Left renal cortex interstitium (tissue), 4 donors: ENCODE measurements at regions not wholly inside any gene's neighbourhood (a gene's known extent, or its start where the extent isn't known, plus 50 kb on each side); places are given as distances from the start of the nearest gene placed in this dataset.
"Not testable (repeated sequence)": the region's sequence is repeated elsewhere in the genome, so short reads cannot be mapped to it uniquely, and the experiment has no call there.

Experiments used
- DNase-seq, 4 donors: peaks; one replicate each; pipeline ENCODE4 v3.0.0-alpha.2; 2013; ENCODE audit warnings: low read depth in 4 of 4, low spot score in 2 of 4, missing footprints in 1 of 4

DNA sequence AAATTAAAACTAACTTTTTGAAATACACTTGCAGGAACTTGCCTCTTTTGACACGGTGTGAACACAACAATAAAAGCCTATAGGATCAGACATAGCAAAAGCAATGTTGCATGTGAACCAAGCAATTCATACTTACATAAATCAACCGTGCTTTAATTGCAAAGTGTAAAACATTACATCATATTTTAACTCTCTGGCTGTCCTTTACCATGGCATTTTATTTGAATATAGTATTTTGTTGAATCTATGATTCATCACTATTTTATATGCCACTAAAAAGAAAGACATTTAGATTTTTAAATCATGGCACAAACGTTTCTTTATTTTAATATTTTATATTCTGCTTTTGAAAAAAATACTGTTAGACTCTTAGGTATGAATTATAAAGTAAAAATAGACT, 757.0 kb upstream of the KCND2 start:
- no peak for DNase-seq

DNA sequence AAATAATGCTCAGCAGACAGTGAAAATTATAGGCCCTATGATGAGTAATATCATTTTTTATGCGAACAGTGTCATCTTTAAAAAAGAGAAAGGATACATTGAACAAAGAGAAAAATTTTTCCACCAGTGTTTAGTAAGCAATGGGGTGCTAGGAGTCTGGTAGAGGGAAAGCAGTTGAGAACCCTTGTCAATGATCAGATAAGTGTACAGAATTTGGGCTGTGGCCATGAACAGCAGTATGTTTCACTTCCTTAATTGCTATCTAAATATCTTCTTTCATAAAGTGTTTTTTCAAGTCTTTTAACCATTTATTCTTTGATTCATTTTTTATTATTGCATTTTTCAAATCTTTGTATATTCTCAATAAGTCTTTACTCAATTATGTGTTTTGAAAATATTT, 750.7 kb upstream of the KCND2 start:
- no peak for DNase-seq

DNA sequence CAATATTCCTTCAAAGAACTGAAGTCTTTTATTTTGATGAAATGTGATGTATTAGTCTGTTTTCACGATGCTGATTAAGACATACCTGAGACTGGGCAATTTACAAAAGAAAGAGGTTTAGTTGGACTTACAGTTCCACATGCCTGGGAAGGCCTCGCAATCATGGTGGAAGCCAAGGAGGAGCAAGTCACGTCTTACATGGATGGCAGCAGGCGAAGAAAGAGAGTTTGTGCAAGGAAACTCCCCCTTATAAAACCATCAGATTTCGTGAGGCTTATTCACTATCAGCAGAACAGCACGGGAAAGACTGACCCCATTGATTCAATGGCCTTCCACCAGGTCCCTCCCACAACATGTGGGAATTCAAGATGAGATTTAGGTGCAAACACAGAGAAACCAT, 750.3 kb upstream of the KCND2 start:
- DNase-seq = no peak

DNA sequence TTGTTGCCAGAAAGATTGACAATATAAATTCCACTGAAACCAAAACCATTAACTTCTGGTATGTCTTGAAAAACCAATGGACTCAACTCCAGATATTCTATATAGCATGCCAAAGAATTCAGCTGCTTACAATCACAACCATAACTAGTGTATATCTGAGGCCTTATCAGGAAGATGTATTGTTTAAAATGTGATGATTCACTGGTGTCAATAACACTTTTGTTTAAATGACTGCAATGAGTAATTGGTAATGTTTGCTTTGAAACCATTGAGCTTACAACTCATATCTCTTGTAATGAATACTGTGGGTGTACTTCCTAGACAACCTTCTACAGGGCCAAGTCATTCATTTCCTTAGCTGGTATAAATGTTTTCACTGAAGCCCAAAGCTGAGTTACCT, 727.9 kb upstream of the KCND2 start:
- DNase-seq = no peak

DNA sequence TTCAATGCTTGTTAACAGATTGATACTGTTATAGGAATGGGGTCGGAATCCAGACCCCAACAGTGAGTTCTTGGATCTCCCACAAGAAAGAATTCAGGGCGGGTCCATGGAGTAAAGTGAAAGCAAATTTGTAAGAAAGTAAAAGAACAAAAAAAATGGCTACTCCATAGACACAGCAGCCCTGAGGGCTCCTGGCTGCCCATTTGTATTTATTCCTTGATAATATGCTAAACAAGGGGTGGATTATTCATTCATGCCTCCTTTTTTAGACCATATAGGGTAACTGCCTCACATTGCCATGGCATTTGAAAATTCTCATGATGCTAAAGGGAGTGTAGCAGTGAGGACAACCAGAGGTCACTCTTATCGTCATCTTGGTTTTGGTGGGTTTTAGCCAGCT, 717.2 kb upstream of the KCND2 start:
- DNase-seq = no peak

DNA sequence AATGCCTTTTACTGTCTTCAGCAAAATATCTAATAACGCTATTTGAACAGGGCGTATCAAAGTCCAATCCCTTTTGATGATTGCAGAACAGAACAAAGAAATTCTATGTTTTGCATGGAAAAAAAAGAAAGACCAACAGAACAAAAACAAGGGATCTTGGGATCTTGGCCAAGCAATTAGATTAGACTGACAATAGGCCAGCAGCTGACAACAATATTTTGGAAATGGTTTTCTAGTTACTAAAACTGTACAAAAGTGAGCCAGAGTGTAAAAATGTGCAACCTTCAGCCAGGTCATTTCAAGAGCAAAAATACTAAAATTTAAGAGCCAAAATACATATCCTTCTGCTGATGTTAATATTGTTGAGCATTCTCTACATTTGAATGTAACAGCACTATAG, 716.5 kb upstream of the KCND2 start:
- no peak for DNase-seq

DNA sequence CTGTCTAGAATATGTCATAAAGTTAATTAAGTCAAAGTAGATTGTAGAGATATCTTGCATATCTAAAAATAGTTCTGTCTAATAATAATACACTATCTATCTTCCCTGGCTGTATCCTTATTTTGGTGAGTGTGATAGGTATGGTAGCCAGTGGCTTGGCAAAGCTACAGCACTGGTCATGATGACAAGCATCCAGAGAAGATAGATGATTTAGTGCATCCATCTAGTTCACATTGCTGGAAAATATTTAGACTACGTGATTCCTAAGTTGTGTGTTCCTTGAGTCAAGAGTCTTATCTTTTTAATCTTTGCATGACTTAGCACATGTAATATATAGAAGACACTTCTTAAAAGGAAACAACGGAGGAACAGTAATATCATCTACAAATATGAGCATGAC, 711.2 kb upstream of the KCND2 start:
- no peak for DNase-seq

DNA sequence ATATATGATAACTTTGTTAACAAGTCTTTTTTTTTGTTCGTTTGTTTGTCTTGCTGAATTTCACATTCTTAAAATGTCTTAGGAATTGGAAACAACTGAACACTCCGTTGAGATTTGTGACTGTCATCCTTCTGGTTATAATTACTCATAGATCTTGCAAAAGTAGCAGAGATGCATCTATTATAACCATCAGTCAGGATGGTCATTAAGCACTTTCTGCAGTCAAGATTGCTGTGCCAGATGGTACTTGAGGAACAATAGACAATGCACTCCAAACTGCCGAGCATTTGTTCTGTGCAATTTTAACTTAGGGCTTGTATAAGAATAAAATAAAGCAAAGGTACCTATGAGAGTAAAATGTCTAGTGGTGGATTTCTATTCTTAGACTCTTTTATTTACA, 710.1 kb upstream of the KCND2 start:
- no peak for DNase-seq

DNA sequence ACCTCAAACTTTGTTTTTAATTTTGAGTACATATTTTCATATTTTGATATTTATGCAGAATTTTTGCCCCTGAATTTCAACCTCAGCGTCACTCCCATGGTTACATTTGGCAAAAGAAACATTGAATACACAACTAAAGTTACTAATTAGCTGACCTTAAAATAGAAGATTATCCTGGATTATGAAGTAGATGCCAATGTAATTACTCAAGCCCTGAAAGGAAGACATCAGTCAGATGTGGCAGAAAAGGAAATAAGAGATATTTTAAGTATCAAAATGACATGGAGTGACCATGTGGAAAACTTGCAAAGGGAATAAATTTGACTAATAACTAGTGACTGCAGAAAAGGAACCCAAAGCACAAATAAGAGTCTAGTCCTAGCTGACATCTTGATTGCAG, 701.3 kb upstream of the KCND2 start:
- no peak for DNase-seq

DNA sequence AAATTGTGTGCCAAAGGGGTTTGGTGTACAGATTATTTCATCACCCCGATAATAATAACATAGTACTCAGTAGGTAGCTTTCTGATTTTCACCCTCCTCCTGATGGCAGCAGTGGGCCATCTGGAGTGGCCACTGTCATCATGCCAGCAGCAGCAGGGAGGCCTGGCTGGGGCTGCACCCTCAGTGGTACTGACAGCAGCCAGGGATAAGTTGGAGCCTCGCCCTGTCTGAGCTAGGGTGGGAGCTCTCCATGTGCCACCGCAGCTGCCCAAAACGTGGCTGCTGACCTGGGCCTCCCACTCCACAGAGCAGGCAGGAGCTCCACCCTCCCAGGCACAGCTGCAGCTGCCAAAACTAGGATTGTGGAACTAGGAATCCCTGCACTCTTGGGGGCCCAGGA, 700.8 kb upstream of the KCND2 start:
- no peak for DNase-seq

DNA sequence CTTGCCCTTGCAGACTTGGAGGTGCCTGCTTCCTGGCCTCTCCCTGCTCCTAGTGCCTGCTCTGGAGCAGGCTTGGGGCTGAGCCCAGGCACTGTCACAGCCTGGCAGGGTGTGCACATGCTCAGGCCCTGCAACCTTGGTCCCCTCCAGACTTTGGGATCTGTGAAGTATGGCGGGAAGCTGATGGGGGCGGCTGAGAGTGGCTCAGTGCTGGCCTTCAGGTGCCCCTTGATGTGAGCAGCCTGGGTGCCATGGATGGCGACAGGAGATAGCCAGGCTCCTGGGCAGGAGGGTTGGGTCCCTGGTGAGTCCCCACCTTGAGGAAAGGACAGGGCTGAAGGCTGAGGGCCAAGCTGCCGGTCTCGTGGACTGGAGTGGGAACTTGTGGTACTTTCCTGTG, 700.4 kb upstream of the KCND2 start:
- no peak for DNase-seq

DNA sequence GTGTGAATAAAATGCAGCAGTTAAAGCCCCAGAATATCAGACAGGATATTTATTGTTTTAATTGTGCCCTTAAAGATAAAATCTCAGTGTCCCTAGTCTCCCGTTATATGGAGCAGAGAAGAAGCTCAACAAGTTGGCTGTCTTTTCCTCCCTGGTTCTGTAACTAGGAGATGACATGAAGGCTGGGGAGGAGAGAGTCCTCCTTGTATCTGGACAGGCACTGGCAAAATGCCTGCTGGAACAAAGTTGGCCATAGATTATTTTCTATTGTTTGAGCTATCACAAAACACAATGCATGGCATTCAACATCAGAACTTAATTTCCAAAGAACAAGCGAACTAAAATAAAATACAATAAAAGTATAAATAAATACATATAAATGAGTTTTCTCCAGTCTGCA, 694.9 kb upstream of the KCND2 start:
- DNase-seq = no peak

DNA sequence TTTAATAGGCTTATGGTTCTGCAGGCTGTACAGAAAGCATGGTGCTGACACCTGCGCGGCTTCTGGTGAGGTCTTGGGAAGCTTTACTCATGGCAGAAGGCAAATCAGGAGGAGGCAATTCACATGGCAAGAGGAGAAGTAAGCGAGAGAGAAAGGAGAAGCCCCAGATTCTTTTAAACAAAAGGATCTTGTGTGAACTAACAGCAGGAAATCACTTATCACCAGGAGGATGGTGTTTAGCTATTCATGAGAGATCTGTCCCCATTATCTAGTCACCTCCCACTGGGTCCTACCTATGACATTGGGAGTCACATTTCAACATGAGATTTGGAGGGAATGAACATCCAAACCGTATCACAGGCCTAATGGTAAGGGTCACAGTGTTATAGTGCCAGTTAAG, 678.0 kb upstream of the KCND2 start:
- no peak for DNase-seq

DNA sequence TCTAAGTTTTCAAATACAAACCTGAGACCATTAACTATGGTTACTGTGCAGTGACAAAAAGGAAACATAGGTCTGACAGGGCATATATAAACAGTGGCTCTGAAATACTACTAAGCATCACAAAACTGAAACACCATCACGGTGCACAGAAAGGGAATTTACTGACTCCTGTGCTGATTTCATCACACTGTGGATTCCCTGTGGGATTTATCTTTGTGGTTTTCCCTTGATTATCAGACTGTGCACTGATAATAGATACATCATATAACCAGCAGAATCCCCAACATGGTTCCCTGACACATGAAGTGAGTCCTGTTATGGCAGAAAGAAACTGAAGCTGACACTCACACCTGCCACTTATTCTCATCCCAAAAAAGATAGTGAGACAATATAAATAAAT, 676.3 kb upstream of the KCND2 start:
- DNase-seq = no peak

DNA sequence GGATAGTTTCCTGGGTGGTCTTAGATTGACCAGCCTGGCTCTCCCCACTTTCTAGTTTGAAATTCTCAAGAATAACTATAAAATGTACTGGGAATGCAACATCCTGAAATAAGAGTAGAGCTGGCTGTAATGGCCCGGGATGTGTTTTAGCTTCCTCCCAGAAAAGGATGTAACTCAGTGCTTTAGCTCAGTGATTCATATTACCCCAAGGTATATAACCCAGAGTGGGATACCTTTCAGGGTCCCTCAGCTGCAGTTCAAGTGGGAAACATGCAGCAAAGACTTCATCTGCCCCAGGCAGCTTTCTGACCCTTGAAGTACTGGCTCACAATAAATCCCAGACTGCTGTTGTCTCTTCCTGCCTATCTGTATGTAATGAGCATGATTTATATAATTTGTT, 666.7 kb upstream of the KCND2 start:
- no peak for DNase-seq

DNA sequence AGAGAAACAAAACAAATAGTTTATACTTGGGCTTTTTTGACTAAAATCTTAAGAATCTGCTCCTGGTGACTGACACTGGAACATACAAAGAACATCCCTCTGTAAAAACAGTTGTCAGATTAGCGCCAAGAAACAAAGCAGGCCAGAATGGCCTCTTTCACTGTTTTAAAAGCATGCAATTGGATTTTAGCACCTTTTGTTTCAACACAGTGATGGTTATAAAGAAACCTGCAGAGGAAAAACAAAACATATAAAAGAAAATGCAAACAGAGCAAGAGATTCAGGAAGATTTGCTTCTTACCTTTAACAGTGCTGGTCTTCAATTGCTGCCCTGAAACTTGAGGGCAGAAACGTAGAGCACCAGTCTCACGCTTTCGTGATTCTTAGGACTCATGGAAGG, 652.2 kb upstream of the KCND2 start:
- no peak for DNase-seq

DNA sequence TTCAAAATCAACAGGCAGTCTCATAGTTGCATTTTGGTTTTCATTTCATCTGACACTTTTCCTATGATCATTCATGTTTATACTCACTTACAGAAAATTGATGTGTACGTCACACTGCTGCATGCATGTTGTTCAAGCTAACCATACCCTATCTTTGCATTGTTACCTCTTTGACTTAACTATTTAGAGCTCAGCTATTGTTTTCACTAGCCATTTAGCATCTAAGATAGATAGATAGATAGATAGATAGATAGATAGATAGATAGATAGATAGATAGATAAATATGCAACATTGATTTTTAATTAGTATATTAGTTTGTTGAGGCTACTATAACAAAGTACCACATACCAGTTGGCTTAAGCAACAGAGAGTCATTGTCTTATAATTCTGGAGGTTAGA, 649.5 kb upstream of the KCND2 start:
- DNase-seq = no peak

DNA sequence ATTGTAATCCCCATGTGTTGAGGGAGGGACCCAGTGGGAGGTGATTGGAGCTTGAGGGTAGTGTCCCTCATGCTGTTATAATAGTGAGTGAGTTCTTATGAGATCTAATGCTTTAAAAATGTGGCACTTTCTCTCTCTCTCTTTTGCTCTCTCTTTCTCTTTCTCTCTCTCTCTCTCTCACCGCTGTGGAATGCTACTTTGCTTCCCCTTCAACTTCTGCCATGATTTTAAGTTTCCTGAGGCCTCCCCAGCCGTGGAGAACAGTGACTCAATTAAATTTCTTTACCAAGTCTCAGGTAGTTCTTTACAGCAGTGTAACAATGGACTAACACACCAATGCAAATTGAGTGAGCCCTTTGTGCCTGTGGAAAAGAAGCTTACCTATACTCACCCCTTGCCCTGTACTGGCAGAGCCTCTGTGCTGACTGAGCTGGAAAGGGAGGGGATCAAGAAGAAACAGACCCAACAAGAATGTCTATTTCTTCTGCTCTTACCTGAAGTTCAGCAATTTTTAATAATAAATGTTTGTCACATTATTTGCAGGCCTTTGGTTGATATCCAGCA, 642.5 kb upstream of the KCND2 start:
- DNase-seq = no peak

DNA sequence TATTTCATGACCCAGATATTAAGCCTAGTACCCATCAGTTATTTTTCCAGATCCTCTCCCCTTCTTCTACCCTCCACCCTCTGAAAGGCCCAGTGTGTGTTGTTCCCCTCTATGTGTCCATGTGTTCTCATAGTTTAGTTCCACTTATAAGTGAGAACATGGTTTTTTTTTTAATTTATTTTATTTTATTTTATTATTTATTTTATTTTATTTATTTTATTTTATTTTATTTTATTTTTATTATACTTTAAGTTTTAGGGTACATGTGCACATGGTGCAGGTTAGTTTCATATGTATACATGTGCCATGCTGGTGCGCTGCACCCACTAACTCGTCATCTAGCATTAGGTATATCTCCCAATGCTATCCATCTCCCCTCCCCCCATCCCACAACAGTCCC, 639.2 kb upstream of the KCND2 start:
- DNase-seq = not testable (repeated sequence)

DNA sequence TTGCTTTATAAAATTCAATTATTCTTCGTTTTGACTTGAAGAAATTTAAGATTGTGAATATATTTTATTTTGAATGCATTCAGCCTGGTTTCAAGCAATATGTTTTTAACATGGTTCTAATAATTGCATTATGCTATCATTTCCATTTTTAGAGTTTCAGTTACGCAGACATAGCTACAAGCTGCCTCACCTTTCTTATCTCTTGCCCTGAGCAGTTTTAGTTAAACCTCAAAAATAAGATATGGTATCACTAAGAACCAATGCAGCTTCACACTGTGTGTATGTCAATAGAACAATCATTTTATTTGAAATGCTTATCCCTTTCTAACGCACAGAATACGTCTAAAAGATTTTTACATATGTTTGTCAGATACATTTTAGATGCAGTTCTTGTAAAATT, 632.6 kb upstream of the KCND2 start:
- no peak for DNase-seq

DNA sequence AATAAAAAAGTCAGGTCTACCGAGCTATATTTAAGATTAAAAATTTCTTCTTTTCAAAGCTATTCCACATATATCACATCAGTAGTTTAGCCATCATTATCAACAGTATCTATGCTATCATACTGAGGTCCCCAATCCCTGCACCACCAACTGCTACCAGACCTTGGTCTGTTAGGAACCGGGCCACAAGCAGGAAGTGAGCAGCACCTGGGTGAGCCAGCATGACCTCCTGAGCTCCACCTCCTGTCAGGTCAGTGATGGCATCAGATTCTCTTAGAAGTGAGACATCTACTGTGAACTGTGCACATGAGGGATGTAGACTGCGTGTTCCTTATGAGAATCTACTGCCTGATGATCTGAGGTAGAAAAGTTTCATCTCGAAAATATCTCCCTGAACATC, 632.1 kb upstream of the KCND2 start:
- DNase-seq = no peak

DNA sequence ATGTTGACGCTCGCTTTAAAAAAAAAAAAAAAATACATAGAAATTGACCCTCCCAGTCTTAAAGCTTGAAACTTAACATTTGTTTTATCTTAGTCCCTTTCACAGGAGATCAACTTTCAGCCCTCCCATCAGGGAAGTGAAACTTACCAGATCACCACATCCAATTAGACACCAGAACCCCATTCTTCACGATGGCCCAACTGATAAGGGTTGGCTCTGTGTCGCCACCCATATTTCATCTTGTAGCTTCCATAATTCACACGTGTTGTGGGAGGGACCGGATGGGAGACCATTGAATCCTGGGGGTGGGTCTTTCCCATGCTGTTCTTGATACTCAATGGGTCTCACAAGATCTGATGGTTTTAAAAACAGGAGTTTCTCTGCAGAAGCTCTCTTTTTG, 629.4 kb upstream of the KCND2 start:
- no peak for DNase-seq

DNA sequence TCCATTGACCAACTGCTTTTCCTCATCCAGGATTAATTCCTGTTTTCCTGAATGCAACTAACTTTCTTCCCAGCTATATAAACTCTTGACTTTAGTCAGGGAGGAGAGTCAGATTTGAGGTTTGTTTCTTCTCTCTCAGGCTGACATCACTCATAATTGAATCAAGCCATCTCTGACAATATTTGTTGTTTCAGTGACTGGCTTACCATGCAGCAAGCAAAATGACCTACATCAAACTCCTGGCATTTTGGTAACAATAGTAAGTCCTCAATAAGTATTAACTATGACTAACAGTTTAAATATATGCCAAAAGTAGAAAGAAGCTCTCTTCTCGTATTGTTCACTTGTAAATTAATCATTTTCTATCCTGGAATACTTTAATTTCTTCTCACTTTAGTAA, 625.7 kb upstream of the KCND2 start:
- DNase-seq = no peak

DNA sequence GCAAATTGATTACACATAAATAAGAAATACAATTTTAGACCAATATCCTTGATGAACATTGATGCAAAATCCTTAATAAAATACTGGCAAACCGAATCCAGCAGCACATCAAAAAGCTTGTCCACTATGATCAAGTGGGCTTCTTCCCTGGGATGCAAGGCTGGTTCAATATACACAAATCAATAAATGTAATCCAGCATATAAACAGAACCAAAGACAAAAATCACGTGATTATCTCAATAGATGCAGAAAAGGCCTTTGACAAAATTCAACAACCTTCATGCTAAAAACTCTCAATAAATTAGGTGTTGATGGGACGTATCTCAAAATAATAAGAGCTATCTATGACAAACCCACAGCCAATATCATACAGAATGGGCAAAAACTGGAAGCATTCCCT, 624.2 kb upstream of the KCND2 start:
- DNase-seq = not testable (repeated sequence)
